Aorta (tissue), 5 donors: ENCODE measurements at regions not wholly inside any gene's neighbourhood (a gene's known extent, or its start where the extent isn't known, plus 50 kb on each side); places are given as distances from the start of the nearest gene placed in this dataset.
A peak's percentile ranks its signal among the peaks of the same experiment; 100 is the strongest.

Experiments
- ATAC-seq: fragments of 200-7000 bp; cut with Tn5 transposase; one replicate; pipeline ENCODE4 v1.9.1; 2022; ENCODE audit warnings: moderate library complexity; ENCODE audit not compliant: low FRiP score
- DNase-seq, 2 donors: peaks; one replicate each; pipeline ENCODE4 v3.0.0-alpha.2; 2020
- H3K27ac ChIP-seq, 2 donors: one replicate each; pipeline ENCODE4 v1.5.1; 2013; ENCODE audit warnings: low read length in 2 of 2, mild to moderate bottlenecking in 2 of 2, moderate library complexity in 2 of 2, control low read depth in 1 of 2, inconsistent platforms in 1 of 2, low read depth in 1 of 2
- H3K27me3 ChIP-seq, 2 donors: one replicate each; pipeline ENCODE4 v1.6.1; 2013; ENCODE audit warnings: control low read depth in 1 of 2, low read length in 1 of 2, mild to moderate bottlenecking in 1 of 2, moderate library complexity in 1 of 2; ENCODE audit not compliant: insufficient read depth in 2 of 2, control insufficient read depth in 1 of 2
- H3K36me3 ChIP-seq, 2 donors: one replicate each; pipeline ENCODE4 v1.6.1; 2013; ENCODE audit warnings: control low read depth in 1 of 2, low read length in 1 of 2, mild to moderate bottlenecking in 1 of 2; ENCODE audit not compliant: insufficient read depth in 2 of 2, control insufficient read depth in 1 of 2
- H3K4me1 ChIP-seq, 2 donors: one replicate each; pipeline ENCODE4 v1.6.1; 2013; ENCODE audit warnings: low read length in 2 of 2, control low read depth in 1 of 2, mild to moderate bottlenecking in 1 of 2, moderate library complexity in 1 of 2; ENCODE audit not compliant: insufficient read depth in 2 of 2, control insufficient read depth in 1 of 2
- H3K4me3 ChIP-seq, 2 donors: one replicate each; pipeline ENCODE4 v1.5.1; 2013; ENCODE audit warnings: low read length in 2 of 2, control low read depth in 1 of 2, mild to moderate bottlenecking in 1 of 2
- H3K9me3 ChIP-seq: one replicate; pipeline ENCODE4 v1.6.1; 2013; ENCODE audit warnings: mild to moderate bottlenecking, low read length; ENCODE audit not compliant: control insufficient read depth
- WGBS, 2 donors: extraction: QIAGEN DNeasy Blood & Tissue Kit; methylation state at CpG; one replicate each; pipeline ENCODE4 v1.1.7; 2013; 5-methylcytosine and 5-hydroxymethylcytosine counted together
- intact Hi-C, 2 donors: fragments of 100-400 bp; cut with DNase I; formaldehyde crosslinking; loops; one replicate each; pipeline versions ENCODE4 v1.14.2 to v1.15.0; 2022
- donor health status: healthy with polysubstance abuse.
- donor health status: Bipolar disorder and iron deficiency.
- donor health status: DM: no; HTN: no; CAD: no.
- donor health status: DM: no; HTN: no; CAD: no.
- donor health status: DM: yes; HTN: yes; CAD: no.

DNA sequence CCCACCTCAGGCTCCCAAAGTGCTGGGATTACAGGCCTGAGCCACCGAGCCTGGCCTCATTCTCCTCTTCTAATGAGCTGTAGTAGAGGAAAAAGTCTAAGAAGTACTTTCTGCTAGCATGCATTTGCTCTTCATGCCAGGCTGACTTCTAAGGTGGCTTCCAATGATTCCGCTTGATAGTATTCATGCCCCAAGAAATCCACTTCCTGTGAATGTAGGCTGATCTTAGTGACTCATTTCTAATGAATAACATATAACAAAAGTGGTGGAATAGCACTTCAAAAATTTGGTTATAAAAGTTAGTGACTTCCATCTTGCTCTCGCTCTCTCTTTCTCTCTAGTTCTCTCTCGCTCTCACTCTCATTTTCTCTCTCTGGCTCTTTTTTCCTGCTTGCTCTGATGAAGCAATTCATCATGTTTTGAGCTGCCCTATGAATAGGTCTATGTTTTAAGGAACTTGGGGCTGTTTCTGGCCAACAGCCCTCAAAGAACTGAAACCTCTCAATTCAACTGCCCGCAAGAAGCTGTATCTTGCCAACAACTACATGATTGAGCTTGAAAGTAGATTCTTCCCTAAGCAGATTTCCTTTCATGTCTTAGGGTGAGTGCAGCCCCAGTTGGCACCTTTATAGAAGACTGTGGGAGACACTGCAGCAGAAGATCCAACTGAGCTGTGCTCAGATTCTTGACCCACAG lies 282.9 kb downstream of the RMST start:
- intact Hi-C loops, result no loop called here
- Histone ChIP-seq H3K27ac (no peak overlapping the region), H3K36me3 (no peaks in the 10 kb centered on the region), H3K9me3 (no peaks in the 10 kb centered on the region), H3K4me1 (no peaks in the 10 kb centered on the region), H3K27me3 (no peaks in the 10 kb centered on the region), H3K4me3 (no peak overlapping the region)
- ATAC-seq, result no peak
- WGBS, 2 donors, result 79 to 80% methylated on average over 5 of the region's 5 CpGs
- no peak for DNase-seq

- Histone ChIP-seq H3K4me1 (no peaks in the 10 kb centered on the region), H3K27ac (no peak overlapping the region), H3K27me3 (no peaks in the 10 kb centered on the region), H3K9me3 (no peaks in the 10 kb centered on the region), H3K36me3 (no peaks in the 10 kb centered on the region), H3K4me3 (no peak overlapping the region)
- intact Hi-C loops, result no loop called here
- 22 to 24% methylated on average over 2 of the region's 2 CpGs for WGBS, 2 donors
- ATAC-seq (no peak), DNase-seq (no peak)
Observed at GRCh38 chr12:97748298-97748697, 285.7 kb downstream of the RMST start.

GRCh38 chr12:97751704-97752103 lies 289.1 kb downstream of the RMST start:
- DNase-seq (no peak), ATAC-seq (no peak)
- intact Hi-C loops, result no loop called here
- Histone ChIP-seq H3K4me1 (no peaks in the 10 kb centered on the region), H3K4me3 (no peak overlapping the region), H3K27ac (no peak overlapping the region), H3K9me3 (no peaks in the 10 kb centered on the region), H3K27me3 (no peaks in the 10 kb centered on the region), H3K36me3 (no peaks in the 10 kb centered on the region)
- WGBS, 2 donors, result 83 to 92% methylated on average over 3 of the region's 3 CpGs

GRCh38 chr12:97752129-97752528 lies 289.5 kb downstream of the RMST start:
- ATAC-seq (no peak), DNase-seq (no peak)
- Histone ChIP-seq H3K27ac (no peak overlapping the region), H3K36me3 (no peaks in the 10 kb centered on the region), H3K4me3 (no peak overlapping the region), H3K9me3 (no peaks in the 10 kb centered on the region), H3K27me3 (no peaks in the 10 kb centered on the region), H3K4me1 (peaks cover 0 to 1% of the 10 kb centered on the region in 2 donors)
- intact Hi-C loops, result no loop called here

- ATAC-seq (no peak), DNase-seq (no peak)
- H3K9me3 ChIP-seq, result no peaks in the 10 kb centered on the region
- H3K36me3 ChIP-seq, result no peaks in the 10 kb centered on the region
- no peak overlapping the region for H3K27ac ChIP-seq
- no peaks in the 10 kb centered on the region for H3K27me3 ChIP-seq
- intact Hi-C loops, result no loop called here
- H3K4me1 ChIP-seq, result peaks cover 0 to 1% of the 10 kb centered on the region in 2 donors
- 75 to 79% methylated on average over 2 of the region's 2 CpGs for WGBS, 2 donors
- H3K4me3 ChIP-seq, result no peak overlapping the region
Observed at GRCh38 chr12:97753332-97753731, 290.7 kb downstream of the RMST start.

DNA sequence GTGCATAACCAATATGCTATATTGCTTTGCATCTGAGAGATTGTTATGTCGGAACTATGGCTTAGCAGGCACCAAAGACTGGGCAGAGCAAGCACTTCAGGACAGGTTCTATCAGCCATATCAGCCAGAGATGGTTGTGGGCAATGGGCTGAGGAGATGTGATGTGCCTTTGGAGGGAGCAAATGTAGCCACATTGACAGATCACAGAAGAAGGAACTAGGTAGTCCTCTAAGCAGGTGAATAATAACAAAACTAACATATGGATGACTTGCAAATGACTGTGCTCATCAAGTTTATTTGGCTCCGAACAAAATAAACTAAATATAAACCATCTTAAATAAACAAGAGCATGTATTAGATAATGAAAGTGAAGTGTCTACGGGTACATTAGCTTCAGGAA lies 291.7 kb downstream of the RMST start:
- intact Hi-C loops, result no loop called here
- H3K4me1 ChIP-seq, result peaks cover 0 to 1% of the 10 kb centered on the region in 2 donors
- no peak for ATAC-seq
- H3K36me3 ChIP-seq, result no peaks in the 10 kb centered on the region
- H3K4me3 ChIP-seq, result no peak overlapping the region
- H3K9me3 ChIP-seq, result no peaks in the 10 kb centered on the region
- H3K27ac ChIP-seq, result no peak overlapping the region
- no peak for DNase-seq
- no peaks in the 10 kb centered on the region for H3K27me3 ChIP-seq
- 93 to 94% methylated on average over 3 of the region's 3 CpGs for WGBS, 2 donors

DNA sequence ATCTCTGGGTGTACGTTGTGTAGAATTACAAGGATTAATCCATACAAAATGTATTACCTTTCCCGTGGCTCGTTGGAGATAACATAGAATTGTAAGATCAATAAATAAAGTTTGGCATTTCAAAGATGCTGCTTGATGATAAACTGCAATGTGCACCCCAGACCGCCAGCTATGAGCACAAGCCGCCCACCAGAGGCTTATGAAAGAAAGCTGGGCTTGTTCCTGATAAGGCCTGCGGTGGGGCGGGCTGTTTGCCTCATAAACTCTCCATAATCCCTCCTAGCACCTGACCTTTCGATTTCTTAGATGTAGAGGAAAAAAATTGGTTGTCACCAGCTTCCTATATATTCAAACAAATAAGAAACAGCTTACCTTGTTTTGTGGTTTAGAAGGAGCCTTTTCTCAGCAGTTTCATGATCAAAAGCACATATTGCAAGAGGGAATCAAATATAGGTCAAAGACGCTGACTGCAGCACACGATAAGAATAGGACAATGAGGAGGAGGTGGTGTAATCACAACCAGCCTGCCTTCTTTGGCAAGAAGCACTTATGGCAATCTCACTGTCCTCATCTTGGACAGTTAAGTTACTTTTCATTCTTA lies 293.6 kb downstream of the RMST start:
- no peaks in the 10 kb centered on the region for H3K27me3 ChIP-seq
- DNase-seq, result no peak
- intact Hi-C loops, result no loop called here
- no peak for ATAC-seq
- H3K36me3 ChIP-seq, result no peaks in the 10 kb centered on the region
- no peak overlapping the region for H3K4me3 ChIP-seq
- no peak overlapping the region for H3K27ac ChIP-seq
- peaks cover 0 to 1% of the 10 kb centered on the region in 2 donors for H3K4me1 ChIP-seq
- H3K9me3 ChIP-seq, result no peaks in the 10 kb centered on the region
- WGBS, 2 donors, result 78 to 79% methylated on average over 10 of the region's 10 CpGs

GRCh38 chr12:97756741-97757140 lies 294.1 kb downstream of the RMST start:
- DNase-seq (no peak), ATAC-seq (peak; percentile 40)
- Histone ChIP-seq H3K36me3 (no peaks in the 10 kb centered on the region), H3K4me1 (peaks cover 0 to 1% of the 10 kb centered on the region in 2 donors), H3K27me3 (no peaks in the 10 kb centered on the region), H3K27ac (peak overlapping the region in 1 of 2 donors; percentile 63), H3K9me3 (no peaks in the 10 kb centered on the region), H3K4me3 (no peak overlapping the region)
- intact Hi-C loops, result no loop called here
- WGBS, 2 donors, result 79 to 84% methylated on average over 2 of the region's 2 CpGs

GRCh38 chr12:97757481-97758193 lies 295.0 kb downstream of the RMST start:
- H3K36me3 ChIP-seq, result no peaks in the 10 kb centered on the region
- no peaks in the 10 kb centered on the region for H3K27me3 ChIP-seq
- 10 to 14% methylated on average over 6 of the region's 6 CpGs for WGBS, 2 donors
- intact Hi-C loops, result no loop called here
- no peak for DNase-seq
- peaks cover 0 to 1% of the 10 kb centered on the region in 2 donors for H3K4me1 ChIP-seq
- no peak overlapping the region for H3K27ac ChIP-seq
- H3K9me3 ChIP-seq, result no peaks in the 10 kb centered on the region
- no peak overlapping the region for H3K4me3 ChIP-seq
- peak; percentile 69 for ATAC-seq
